HepG2 (cell line): ENCODE measurements at regions not wholly inside any gene's neighbourhood (a gene's known extent, or its start where the extent isn't known, plus 50 kb on each side); places are given as distances from the start of the nearest gene placed in this dataset.

Source experiments
- ATAC-seq: fragments of 200-7000 bp; cut with Tn5 transposase; 3 replicates; pipeline ENCODE4 v1.9.1; 2020; ENCODE audit warnings: mild to moderate bottlenecking, moderate library complexity
- BruUV-seq: library from RNA; stranded (reverse); fragments of 400-500 nt; replicated peaks from 2 replicates; lab custom pipeline; 2021; lab: Mats Ljungman, UMichigan
- CTCF ChIA-PET: fragments of 300-600 bp; formaldehyde crosslinking; extraction: SDS; loops from one replicate; lab custom pipeline; 2021; ENCODE audit warnings: low total read pairs, inconsistent platforms, low intra/inter-chr PET ratio; lab: Yijun Ruan, JAX
- POLR2A ChIA-PET: fragments of 350-600 bp; sonication (Branson Sonifier 250); formaldehyde crosslinking; loops from one replicate; lab custom pipeline; 2020; ENCODE audit warnings: antibody characterized with exemption, inconsistent platforms; lab: Yijun Ruan, JAX
- DNase-seq: peaks from one replicate; pipeline ENCODE4 v3.0.0-alpha.2; 2015; ENCODE audit warnings: low spot score
- FAIRE-seq: peaks from 3 replicates; lab custom pipeline; 2011; peaks lifted over from hg19 to GRCh38; lab: Jason Lieb, UNC
- H2AFZ ChIP-seq: one replicate; pipeline ENCODE4 v1.6.1; 2011; ENCODE audit warnings: low read length, inconsistent platforms
- H3K27ac ChIP-seq: fragments of 300-600 bp; 3 replicates; pipeline ENCODE4 v1.8.0; 2011; ENCODE audit warnings: mixed run types, mild to moderate bottlenecking, mixed read lengths, low read length, inconsistent platforms; ENCODE audit not compliant: insufficient read depth; ENCODE audit errors: extremely low read length
- H3K27me3 ChIP-seq, 2 experiments: fragments of 200-600 bp in 1 of 2; 2 replicates in 1 of 2; 3 replicates in 1 of 2; pipeline versions ENCODE4 v1.6.0 to v1.8.0; 2011; ENCODE audit warnings: low read length in 2 of 2, mild to moderate bottlenecking in 2 of 2, moderate library complexity in 2 of 2, inconsistent platforms in 1 of 2; ENCODE audit not compliant: insufficient read depth in 2 of 2, control insufficient read depth in 1 of 2
- H3K36me3 ChIP-seq, 2 experiments: fragments of 200-600 bp in 1 of 2; replicated peaks in 1 of 2; 2 replicates in 1 of 2; 3 replicates in 1 of 2; pipeline versions ENCODE4 v1.5.1 to v1.8.0; 2011; ENCODE audit warnings: low read length in 2 of 2, inconsistent platforms in 1 of 2; ENCODE audit not compliant: insufficient read depth in 2 of 2, control insufficient read depth in 1 of 2
- H3K4me1 ChIP-seq: 2 replicates; pipeline ENCODE4 v1.5.1; 2012; ENCODE audit warnings: low read length, inconsistent platforms; ENCODE audit not compliant: insufficient read depth
- H3K4me2 ChIP-seq: 2 replicates; pipeline ENCODE4 v1.6.0; 2011; ENCODE audit warnings: low read depth, low read length, inconsistent platforms
- H3K4me3 ChIP-seq, 3 experiments: fragments of 200-600 bp in 1 of 3; sonication (generic), shearing (Covaris generic) in 1 of 3; replicated peaks in 1 of 3; 2 replicates each; pipeline ENCODE4 v1.5.1; 2011 to 2016; ENCODE audit warnings: low read length in 3 of 3, inconsistent platforms in 2 of 3, low read depth in 2 of 3, mild to moderate bottlenecking in 2 of 3, control low read depth in 1 of 3, mixed read lengths in 1 of 3; ENCODE audit not compliant: insufficient read depth in 1 of 3
- H3K79me2 ChIP-seq: one replicate; pipeline ENCODE4 v1.6.1; 2011; ENCODE audit warnings: low read length, inconsistent platforms; ENCODE audit not compliant: insufficient read depth
- H3K9ac ChIP-seq: 2 replicates; pipeline ENCODE4 v1.6.0; 2011; ENCODE audit warnings: mild to moderate bottlenecking, low read depth, low read length, inconsistent platforms; ENCODE audit not compliant: insufficient read depth
- H3K9me3 ChIP-seq: 2 replicates; pipeline ENCODE4 v1.5.1; 2012; ENCODE audit warnings: mild to moderate bottlenecking, low read length
- H4K20me1 ChIP-seq: 2 replicates; pipeline ENCODE4 v1.6.0; 2011; ENCODE audit warnings: inconsistent platforms, mild to moderate bottlenecking, low read length, moderate library complexity; ENCODE audit not compliant: insufficient read depth
- KLF9 ChIP-seq: IDR thresholded peaks from 2 replicates; pipeline ENCODE4 v1.6.1; 2016; ENCODE audit warnings: low read depth
- NCOA1 ChIP-seq: sonication (generic); formaldehyde crosslinking; IDR thresholded peaks from 2 replicates; pipeline ENCODE4 v1.9.0; 2021; ENCODE audit warnings: missing genetic modification reagents
- WGBS: methylation state at CpG from one replicate; pipeline ENCODE4 v1.1.6; 2017; ENCODE audit warnings: low lambda C conversion rate; 5-methylcytosine and 5-hydroxymethylcytosine counted together
- in situ Hi-C: cut with HindIII; loops from 2 replicates; pipeline ENCODE4 v1.10.0; 2017; ENCODE audit warnings: low pct_unique_long_range_greater_than_20kb; ENCODE audit not compliant: extremely low pct_ligation_motif_present
- intact Hi-C: fragments of 100-400 bp; cut with micrococcal nuclease; formaldehyde crosslinking; loops from one replicate; pipeline ENCODE4 v1.10.0; 2022; ENCODE audit not compliant: unreplicated experiment
- TF ChIP-seq, protein P1 (sequence below): sonication (generic); formaldehyde crosslinking; IDR thresholded peaks from 2 replicates; pipeline ENCODE4 v1.4.0; 2020; ENCODE audit warnings: mild to moderate bottlenecking, missing genetic modification reagents
- TF ChIP-seq, protein P2 (sequence below): IDR thresholded peaks from 2 replicates; pipeline ENCODE4 v1.6.1; 2016; ENCODE audit warnings: low read depth, missing genetic modification reagents, missing compliant biosample characterization

- TF ChIP-seq, protein P1, sequence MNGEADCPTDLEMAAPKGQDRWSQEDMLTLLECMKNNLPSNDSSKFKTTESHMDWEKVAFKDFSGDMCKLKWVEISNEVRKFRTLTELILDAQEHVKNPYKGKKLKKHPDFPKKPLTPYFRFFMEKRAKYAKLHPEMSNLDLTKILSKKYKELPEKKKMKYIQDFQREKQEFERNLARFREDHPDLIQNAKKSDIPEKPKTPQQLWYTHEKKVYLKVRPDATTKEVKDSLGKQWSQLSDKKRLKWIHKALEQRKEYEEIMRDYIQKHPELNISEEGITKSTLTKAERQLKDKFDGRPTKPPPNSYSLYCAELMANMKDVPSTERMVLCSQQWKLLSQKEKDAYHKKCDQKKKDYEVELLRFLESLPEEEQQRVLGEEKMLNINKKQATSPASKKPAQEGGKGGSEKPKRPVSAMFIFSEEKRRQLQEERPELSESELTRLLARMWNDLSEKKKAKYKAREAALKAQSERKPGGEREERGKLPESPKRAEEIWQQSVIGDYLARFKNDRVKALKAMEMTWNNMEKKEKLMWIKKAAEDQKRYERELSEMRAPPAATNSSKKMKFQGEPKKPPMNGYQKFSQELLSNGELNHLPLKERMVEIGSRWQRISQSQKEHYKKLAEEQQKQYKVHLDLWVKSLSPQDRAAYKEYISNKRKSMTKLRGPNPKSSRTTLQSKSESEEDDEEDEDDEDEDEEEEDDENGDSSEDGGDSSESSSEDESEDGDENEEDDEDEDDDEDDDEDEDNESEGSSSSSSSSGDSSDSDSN (CRISPR knock-in tag) = no peak
- TF ChIP-seq, all 625 proteins: peak for 0
Measured at GRCh38 chr3:3468596-3468995, 289.1 kb upstream of the CRBN start (continued).

- no TSS peak for BruUV-seq
- Histone ChIP-seq H4K20me1 (no peaks in the 10 kb centered on the region), H3K27ac (no peak overlapping the region), H3K4me1 (no peaks in the 10 kb centered on the region), H3K9ac (no peak overlapping the region), H3K36me3 (no peaks in the 10 kb centered on the region), H2AFZ (no peak overlapping the region), H3K79me2 (no peaks in the 10 kb centered on the region), H3K9me3 (no peaks in the 10 kb centered on the region), H3K4me2 (no peak overlapping the region), H3K4me3 (no peak overlapping the region), H3K27me3 (no peaks in the 10 kb centered on the region; a peak in 1 of 5 replicates)
- no peak for ATAC-seq
- POLR2A ChIA-PET = no interaction called here
- FAIRE-seq = no peak
- 2% methylated on average over 3 of the region's 3 CpGs for WGBS
- in situ Hi-C loops = no loop called here
- no peak for DNase-seq
- CTCF ChIA-PET = no interaction called here
- intact Hi-C loops = no loop called here
- TF ChIP-seq NCOA1 (no peak), KLF9 (no peak)
- TF ChIP-seq, protein P2, sequence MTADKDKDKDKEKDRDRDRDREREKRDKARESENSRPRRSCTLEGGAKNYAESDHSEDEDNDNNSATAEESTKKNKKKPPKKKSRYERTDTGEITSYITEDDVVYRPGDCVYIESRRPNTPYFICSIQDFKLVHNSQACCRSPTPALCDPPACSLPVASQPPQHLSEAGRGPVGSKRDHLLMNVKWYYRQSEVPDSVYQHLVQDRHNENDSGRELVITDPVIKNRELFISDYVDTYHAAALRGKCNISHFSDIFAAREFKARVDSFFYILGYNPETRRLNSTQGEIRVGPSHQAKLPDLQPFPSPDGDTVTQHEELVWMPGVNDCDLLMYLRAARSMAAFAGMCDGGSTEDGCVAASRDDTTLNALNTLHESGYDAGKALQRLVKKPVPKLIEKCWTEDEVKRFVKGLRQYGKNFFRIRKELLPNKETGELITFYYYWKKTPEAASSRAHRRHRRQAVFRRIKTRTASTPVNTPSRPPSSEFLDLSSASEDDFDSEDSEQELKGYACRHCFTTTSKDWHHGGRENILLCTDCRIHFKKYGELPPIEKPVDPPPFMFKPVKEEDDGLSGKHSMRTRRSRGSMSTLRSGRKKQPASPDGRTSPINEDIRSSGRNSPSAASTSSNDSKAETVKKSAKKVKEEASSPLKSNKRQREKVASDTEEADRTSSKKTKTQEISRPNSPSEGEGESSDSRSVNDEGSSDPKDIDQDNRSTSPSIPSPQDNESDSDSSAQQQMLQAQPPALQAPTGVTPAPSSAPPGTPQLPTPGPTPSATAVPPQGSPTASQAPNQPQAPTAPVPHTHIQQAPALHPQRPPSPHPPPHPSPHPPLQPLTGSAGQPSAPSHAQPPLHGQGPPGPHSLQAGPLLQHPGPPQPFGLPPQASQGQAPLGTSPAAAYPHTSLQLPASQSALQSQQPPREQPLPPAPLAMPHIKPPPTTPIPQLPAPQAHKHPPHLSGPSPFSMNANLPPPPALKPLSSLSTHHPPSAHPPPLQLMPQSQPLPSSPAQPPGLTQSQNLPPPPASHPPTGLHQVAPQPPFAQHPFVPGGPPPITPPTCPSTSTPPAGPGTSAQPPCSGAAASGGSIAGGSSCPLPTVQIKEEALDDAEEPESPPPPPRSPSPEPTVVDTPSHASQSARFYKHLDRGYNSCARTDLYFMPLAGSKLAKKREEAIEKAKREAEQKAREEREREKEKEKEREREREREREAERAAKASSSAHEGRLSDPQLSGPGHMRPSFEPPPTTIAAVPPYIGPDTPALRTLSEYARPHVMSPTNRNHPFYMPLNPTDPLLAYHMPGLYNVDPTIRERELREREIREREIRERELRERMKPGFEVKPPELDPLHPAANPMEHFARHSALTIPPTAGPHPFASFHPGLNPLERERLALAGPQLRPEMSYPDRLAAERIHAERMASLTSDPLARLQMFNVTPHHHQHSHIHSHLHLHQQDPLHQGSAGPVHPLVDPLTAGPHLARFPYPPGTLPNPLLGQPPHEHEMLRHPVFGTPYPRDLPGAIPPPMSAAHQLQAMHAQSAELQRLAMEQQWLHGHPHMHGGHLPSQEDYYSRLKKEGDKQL (CRISPR knock-in tag) = no peak
Measured at GRCh38 chr3:3464131-3464530, 284.6 kb upstream of the CRBN start.
